Upper lobe of left lung (tissue), 6 donors: ENCODE measurements at regions not wholly inside any gene's neighbourhood (a gene's known extent, or its start where the extent isn't known, plus 50 kb on each side); places are given as distances from the start of the nearest gene placed in this dataset.

Experiments
- ATAC-seq, 2 donors: fragments of 200-7000 bp; cut with Tn5 transposase; one replicate each; pipeline ENCODE4 v1.9.1; 2022; ENCODE audit warnings: mild to moderate bottlenecking in 2 of 2, moderate library complexity in 2 of 2; ENCODE audit not compliant: low FRiP score in 2 of 2
- DNase-seq, 2 donors: peaks; one replicate each; pipeline ENCODE4 v3.0.0-alpha.2; 2019 to 2020
- H3K27ac ChIP-seq, 4 donors: fragments of 200-600 bp; sonication (generic); one replicate each; pipeline ENCODE4 v1.5.1; 2016 to 2019
- H3K27me3 ChIP-seq, 4 donors: fragments of 200-600 bp; sonication (generic); one replicate each; pipeline ENCODE4 v1.5.1; 2017 to 2019
- H3K36me3 ChIP-seq, 4 donors: fragments of 200-600 bp; sonication (generic); one replicate each; pipeline ENCODE4 v1.5.1; 2016 to 2019
- H3K4me1 ChIP-seq, 4 donors: fragments of 200-600 bp; sonication (generic); one replicate each; pipeline ENCODE4 v1.5.1; 2018 to 2019
- H3K4me3 ChIP-seq, 4 donors: fragments of 200-600 bp; sonication (generic); one replicate each; pipeline ENCODE4 v1.5.1; 2017 to 2019; ENCODE audit warnings: mild to moderate bottlenecking in 2 of 4, moderate library complexity in 1 of 4
- H3K9me3 ChIP-seq, 4 donors: fragments of 200-600 bp; sonication (generic); one replicate each; pipeline ENCODE4 v1.5.1; 2018 to 2019
- EP300 ChIP-seq, 4 donors: sonication (generic); formaldehyde crosslinking; IDR thresholded peaks; one replicate each; pipeline ENCODE4 v1.5.1; 2017; ENCODE audit warnings: antibody characterized with exemption in 4 of 4, control low read depth in 2 of 4
- POLR2A ChIP-seq, 4 donors: fragments of 450-650 bp; IDR thresholded peaks; one replicate each; pipeline ENCODE4 v1.5.1; 2016 to 2017; ENCODE audit warnings: antibody characterized with exemption in 4 of 4, mild to moderate bottlenecking in 2 of 4
- POLR2AphosphoS5 ChIP-seq, 2 donors: sonication (generic); formaldehyde crosslinking; IDR thresholded peaks; one replicate each; pipeline ENCODE4 v1.5.1; 2017; ENCODE audit warnings: antibody characterized with exemption in 2 of 2
- WGBS, 2 donors: methylation state at CpG; one replicate each; pipeline ENCODE4 v1.1.5; 2017 to 2018; 5-methylcytosine and 5-hydroxymethylcytosine counted together
- TF ChIP-seq, protein P1 (sequence below), 6 experiments: fragments of 450-650 bp in 4 of 6; fragments of 200-600 bp in 2 of 6; sonication (generic) in 2 of 6; IDR thresholded peaks; one replicate each; pipeline ENCODE4 v1.5.1; 2016 to 2019; ENCODE audit warnings: antibody characterized with exemption in 6 of 6
- donor health status: DM: no; HTN: no; CAD: no; lungs with moderate emphysema.
- donor health status: DM: no; HTN: yes; CAD: no; lungs with severe emphysema.

GRCh38 chr17:33504571-33504970 lies 211.5 kb upstream of the ASIC2 start:
- TF ChIP-seq EP300 (IDR thresholded peaks at IDR 0.05) (no peak), POLR2AphosphoS5 (IDR thresholded peaks at IDR 0.05) (no peak), POLR2A (IDR thresholded peaks at IDR 0.05) (no peak)
- TF ChIP-seq, protein P1, sequence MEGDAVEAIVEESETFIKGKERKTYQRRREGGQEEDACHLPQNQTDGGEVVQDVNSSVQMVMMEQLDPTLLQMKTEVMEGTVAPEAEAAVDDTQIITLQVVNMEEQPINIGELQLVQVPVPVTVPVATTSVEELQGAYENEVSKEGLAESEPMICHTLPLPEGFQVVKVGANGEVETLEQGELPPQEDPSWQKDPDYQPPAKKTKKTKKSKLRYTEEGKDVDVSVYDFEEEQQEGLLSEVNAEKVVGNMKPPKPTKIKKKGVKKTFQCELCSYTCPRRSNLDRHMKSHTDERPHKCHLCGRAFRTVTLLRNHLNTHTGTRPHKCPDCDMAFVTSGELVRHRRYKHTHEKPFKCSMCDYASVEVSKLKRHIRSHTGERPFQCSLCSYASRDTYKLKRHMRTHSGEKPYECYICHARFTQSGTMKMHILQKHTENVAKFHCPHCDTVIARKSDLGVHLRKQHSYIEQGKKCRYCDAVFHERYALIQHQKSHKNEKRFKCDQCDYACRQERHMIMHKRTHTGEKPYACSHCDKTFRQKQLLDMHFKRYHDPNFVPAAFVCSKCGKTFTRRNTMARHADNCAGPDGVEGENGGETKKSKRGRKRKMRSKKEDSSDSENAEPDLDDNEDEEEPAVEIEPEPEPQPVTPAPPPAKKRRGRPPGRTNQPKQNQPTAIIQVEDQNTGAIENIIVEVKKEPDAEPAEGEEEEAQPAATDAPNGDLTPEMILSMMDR (IDR thresholded peaks at IDR 0.05), result no peak
- ATAC-seq, result no peak
- peaks cover 0 to 23% (median 11%) of the 10 kb centered on the region in 4 donors for H3K4me1 ChIP-seq
- WGBS, 2 donors, result 83 to 86% methylated on average over 2 of the region's 2 CpGs
- H3K27ac ChIP-seq, result peak overlapping the region in 1 of 4 donors; percentile 5
- H3K4me3 ChIP-seq, result no peak overlapping the region
- H3K36me3 ChIP-seq, result no peaks in the 10 kb centered on the region
- H3K27me3 ChIP-seq, result no peaks in the 10 kb centered on the region
- H3K9me3 ChIP-seq, result no peaks in the 10 kb centered on the region
- no peak for DNase-seq

GRCh38 chr17:33506889-33507650 lies 214.0 kb upstream of the ASIC2 start:
- no peaks in the 10 kb centered on the region for H3K36me3 ChIP-seq
- no peaks in the 10 kb centered on the region for H3K27me3 ChIP-seq
- H3K4me3 ChIP-seq, result no peak overlapping the region
- H3K9me3 ChIP-seq, result no peaks in the 10 kb centered on the region
- H3K27ac ChIP-seq, result peak overlapping the region in 3 of 4 donors; percentile 32 to 55 (median 54)
- DNase-seq, result peak in 1 of 2 donors; percentile 25
- peaks cover 0 to 27% (median 11%) of the 10 kb centered on the region in 4 donors for H3K4me1 ChIP-seq
- TF ChIP-seq EP300 (IDR thresholded peaks at IDR 0.05), result peak in 2 of 4 donors; percentile 41 to 58
- TF ChIP-seq, protein P1 (IDR thresholded peaks at IDR 0.05), result no peak
- TF ChIP-seq POLR2AphosphoS5 (IDR thresholded peaks at IDR 0.05), result peak; percentile 36 to 73
- TF ChIP-seq POLR2A (IDR thresholded peaks at IDR 0.05), result no peak
- WGBS, 2 donors, result 42 to 48% methylated on average over 11 of the region's 11 CpGs
- no peak for ATAC-seq

GRCh38 chr17:33508215-33508614 lies 215.1 kb upstream of the ASIC2 start:
- DNase-seq, result no peak
- Histone ChIP-seq H3K9me3 (no peaks in the 10 kb centered on the region), H3K4me3 (no peak overlapping the region), H3K36me3 (no peaks in the 10 kb centered on the region), H3K27ac (peak overlapping the region in 2 of 4 donors; percentile 54 to 55), H3K27me3 (no peaks in the 10 kb centered on the region), H3K4me1 (peaks cover 0 to 27% (median 11%) of the 10 kb centered on the region in 4 donors)
- TF ChIP-seq, protein P1 (IDR thresholded peaks at IDR 0.05), result no peak
- TF ChIP-seq EP300 (IDR thresholded peaks at IDR 0.05) (no peak), POLR2A (IDR thresholded peaks at IDR 0.05) (no peak), POLR2AphosphoS5 (IDR thresholded peaks at IDR 0.05) (no peak)
- no peak for ATAC-seq
- WGBS, 2 donors, result 68 to 77% methylated on average over 2 to 3 of the region's 3 CpGs

GRCh38 chr17:33509331-33509730 lies 216.2 kb upstream of the ASIC2 start:
- Histone ChIP-seq H3K4me3 (peak overlapping the region in 1 of 4 donors; percentile 18), H3K9me3 (no peaks in the 10 kb centered on the region), H3K36me3 (no peaks in the 10 kb centered on the region), H3K4me1 (peaks cover 0 to 27% (median 11%) of the 10 kb centered on the region in 4 donors), H3K27ac (peak overlapping the region in 3 of 4 donors; percentile 53 to 55 (median 54)), H3K27me3 (no peaks in the 10 kb centered on the region)
- ATAC-seq (no peak), DNase-seq (peak in 1 of 2 donors; percentile 24)
- WGBS, 2 donors, result 62 to 73% methylated on average over 8 of the region's 8 CpGs
- TF ChIP-seq, protein P1 (IDR thresholded peaks at IDR 0.05), result no peak
- TF ChIP-seq POLR2AphosphoS5 (IDR thresholded peaks at IDR 0.05) (peak in 1 of 2 donors; percentile 64), POLR2A (IDR thresholded peaks at IDR 0.05) (no peak), EP300 (IDR thresholded peaks at IDR 0.05) (peak in 1 of 4 donors; percentile 28)
